NCI-H1417 (cell line): ENCODE measurements at regions not wholly inside any gene's neighbourhood (a gene's known extent, or its start where the extent isn't known, plus 50 kb on each side); places are given as distances from the start of the nearest gene placed in this dataset.
A peak's percentile ranks its signal among the peaks of the same experiment; 100 is the strongest.
"Not testable (repeated sequence)": the region's sequence is repeated elsewhere in the genome, so short reads cannot be mapped to it uniquely, and the experiment has no call there.

Experiments used
- DNase-seq, 3 experiments: peaks; one replicate each; lab custom pipeline; 2025; lab: John Stamatoyannopoulos, UW

GRCh38 chr2:175686002-175686401 lies 316.1 kb downstream of the LNPK start:
- DNase-seq, result no peak

- DNase-seq, result peak in 1 of 3 experiments; percentile 16
Measured at GRCh38 chr2:175684466-175684865, 317.6 kb downstream of the LNPK start.

GRCh38 chr2:175679728-175680127 lies 322.3 kb downstream of the LNPK start:
- DNase-seq, result no peak

GRCh38 chr2:175679231-175679630 lies 322.8 kb downstream of the LNPK start:
- no peak for DNase-seq

- DNase-seq, result no peak
Measured at GRCh38 chr2:175677880-175678279, 324.2 kb downstream of the LNPK start.

GRCh38 chr2:175676813-175677212 lies 325.3 kb downstream of the LNPK start:
- DNase-seq, result no peak

GRCh38 chr2:175668804-175669203 lies 333.3 kb downstream of the LNPK start:
- not testable (repeated sequence) for DNase-seq

GRCh38 chr2:175662335-175662734 lies 339.7 kb downstream of the LNPK start:
- no peak for DNase-seq

GRCh38 chr2:175648577-175649063 lies 353.4 kb downstream of the LNPK start:
- DNase-seq, result no peak

- no peak for DNase-seq
Measured at GRCh38 chr2:175647058-175647457, 355.0 kb downstream of the LNPK start.

- no peak for DNase-seq
Measured at GRCh38 chr2:175640655-175641054, 361.4 kb downstream of the LNPK start.

- DNase-seq, result no peak
Measured at GRCh38 chr2:175633227-175633626, 368.8 kb downstream of the LNPK start.

- DNase-seq, result peak in 1 of 3 experiments; percentile 21
Measured at GRCh38 chr2:175631245-175631623, 370.8 kb downstream of the LNPK start.

- peak; percentile 12 to 53 (median 26) for DNase-seq
Measured at GRCh38 chr2:175630280-175631244, 371.5 kb downstream of the LNPK start.

GRCh38 chr2:175628243-175628642 lies 373.8 kb downstream of the LNPK start:
- no peak for DNase-seq

- DNase-seq, result no peak
Measured at GRCh38 chr2:175627405-175627804, 374.7 kb downstream of the LNPK start.

GRCh38 chr2:175626796-175627195 lies 375.3 kb downstream of the LNPK start:
- DNase-seq, result no peak

GRCh38 chr2:175624785-175625184 lies 377.3 kb downstream of the LNPK start:
- no peak for DNase-seq

- peak in 1 of 3 experiments; percentile 6 for DNase-seq
Measured at GRCh38 chr2:175624211-175624761, 377.8 kb downstream of the LNPK start.

- no peak for DNase-seq
Measured at GRCh38 chr2:175621821-175622220, 380.2 kb downstream of the LNPK start.

GRCh38 chr2:175620106-175620505 lies 382.0 kb downstream of the LNPK start:
- no peak for DNase-seq

- DNase-seq, result peak in 1 of 3 experiments; percentile 7
Measured at GRCh38 chr2:175619179-175620045, 382.7 kb downstream of the LNPK start.
